ENCODE measurements at regions not wholly inside any gene's neighbourhood (a gene's known extent, or its start where the extent isn't known, plus 50 kb on each side); places are given as distances from the start of the nearest gene placed in this dataset.

DNA sequence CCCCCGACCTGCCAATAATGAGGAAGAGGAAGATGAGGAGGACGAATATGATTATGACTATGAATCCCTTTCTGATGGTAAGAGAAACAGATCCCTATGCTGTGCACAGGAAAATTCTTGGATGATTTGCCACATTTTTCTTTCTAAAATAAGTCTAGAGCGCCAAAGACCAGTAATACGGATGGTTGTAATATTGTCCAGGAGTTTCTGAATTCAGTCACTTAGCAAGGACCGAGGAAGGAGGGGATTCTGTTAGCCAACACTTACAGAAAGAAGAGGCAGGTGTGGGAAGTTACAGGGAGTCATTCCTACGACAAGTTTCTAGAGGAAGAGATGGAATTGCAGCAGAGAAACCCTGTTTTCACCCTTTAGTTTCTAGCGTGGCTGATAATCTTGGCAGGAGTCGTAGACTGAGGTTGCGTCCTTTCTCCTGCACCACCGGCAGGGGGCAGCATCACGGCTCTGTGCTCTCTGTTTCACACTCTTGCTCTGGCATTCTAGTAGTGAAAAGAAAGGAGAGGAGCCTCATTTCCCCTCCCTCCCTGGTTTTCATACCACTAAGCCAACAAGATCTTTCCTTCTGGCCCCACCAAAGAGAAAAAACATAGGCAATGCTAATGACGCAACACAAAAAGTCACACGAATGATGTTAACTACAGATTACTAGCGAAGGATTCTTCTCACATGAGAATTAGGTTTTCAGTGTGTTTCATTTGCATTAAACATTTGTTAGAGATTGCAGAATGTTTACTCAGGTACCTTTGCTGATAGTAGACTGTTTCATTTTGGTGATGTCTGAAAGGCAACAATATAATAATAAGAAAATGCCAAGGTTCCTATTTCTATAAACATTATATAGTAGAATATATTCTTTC is 82.7 kb downstream of the NOC3L start:
- no peak overlapping the region for H3K14ac ChIP-seq (ENCODE audit: insufficient read length)
- H2BK12ac ChIP-seq (ENCODE audit: low read depth, low read length): no peak overlapping the region
- TF ChIP-seq CREB1 (IDR thresholded peaks at IDR 0.05) (0 out of 2 replicates have a peak, but pooled peaks have one; percentile 24), TEAD4 (IDR thresholded peaks at IDR 0.05; ENCODE audit: low read depth, low read length) (0 out of 2 replicates have a peak, but pooled peaks have one; percentile 13), SP1 (IDR thresholded peaks at IDR 0.05; ENCODE audit: low read depth, low read length) (no peak), GABPA (IDR thresholded peaks at IDR 0.05; ENCODE audit: borderline replicate concordance, insufficient read depth, low read length) (no peak; the same call in 1 of the 2 replicates), RAD21 (IDR thresholded peaks at IDR 0.05 in 1 of 2, conservative IDR thresholded peaks at IDR 0.05 in 1 of 2; ENCODE audit: low read depth in 2 of 2, low read length in 2 of 2) (peak; percentile 75 to 79)
- TF ChIP-seq, protein P1, sequence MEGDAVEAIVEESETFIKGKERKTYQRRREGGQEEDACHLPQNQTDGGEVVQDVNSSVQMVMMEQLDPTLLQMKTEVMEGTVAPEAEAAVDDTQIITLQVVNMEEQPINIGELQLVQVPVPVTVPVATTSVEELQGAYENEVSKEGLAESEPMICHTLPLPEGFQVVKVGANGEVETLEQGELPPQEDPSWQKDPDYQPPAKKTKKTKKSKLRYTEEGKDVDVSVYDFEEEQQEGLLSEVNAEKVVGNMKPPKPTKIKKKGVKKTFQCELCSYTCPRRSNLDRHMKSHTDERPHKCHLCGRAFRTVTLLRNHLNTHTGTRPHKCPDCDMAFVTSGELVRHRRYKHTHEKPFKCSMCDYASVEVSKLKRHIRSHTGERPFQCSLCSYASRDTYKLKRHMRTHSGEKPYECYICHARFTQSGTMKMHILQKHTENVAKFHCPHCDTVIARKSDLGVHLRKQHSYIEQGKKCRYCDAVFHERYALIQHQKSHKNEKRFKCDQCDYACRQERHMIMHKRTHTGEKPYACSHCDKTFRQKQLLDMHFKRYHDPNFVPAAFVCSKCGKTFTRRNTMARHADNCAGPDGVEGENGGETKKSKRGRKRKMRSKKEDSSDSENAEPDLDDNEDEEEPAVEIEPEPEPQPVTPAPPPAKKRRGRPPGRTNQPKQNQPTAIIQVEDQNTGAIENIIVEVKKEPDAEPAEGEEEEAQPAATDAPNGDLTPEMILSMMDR (IDR thresholded peaks at IDR 0.05; ENCODE audit: control extremely low read depth in 1 of 3, insufficient read depth in 1 of 3, low read depth in 1 of 3, low read length in 3 of 3): peak; percentile 88 to 95 (median 88)
- H3K4me3 ChIP-seq (ENCODE audit: extremely low read depth in 1 of 4, insufficient read depth in 2 of 4, low read depth in 3 of 4, low read length in 4 of 4): no peak overlapping the region
- no peak overlapping the region for H3K23ac ChIP-seq (ENCODE audit: insufficient read length)
- no peaks in the 10 kb centered on the region for H3K23me2 ChIP-seq (ENCODE audit: low read depth, low read length)
- H3K36me3 ChIP-seq (ENCODE audit: control insufficient read depth in 2 of 4, insufficient read depth in 4 of 4, low read length in 3 of 4): no peaks in the 10 kb centered on the region
- H2AK5ac ChIP-seq (ENCODE audit: low read depth, low read length): no peak overlapping the region
- H3K27me3 ChIP-seq (replicated peaks in 1 of 4; ENCODE audit: control insufficient read depth in 3 of 4, extremely low read depth in 1 of 4, insufficient read depth in 3 of 4, low read length in 3 of 4): no peaks in the 10 kb centered on the region; a peak in 1 of 7 replicates
- H4K5ac ChIP-seq (ENCODE audit: insufficient read length, low read depth, low read length): no peak overlapping the region
- H3K4ac ChIP-seq (replicated peaks; ENCODE audit: insufficient read length, low read depth, low read length): no peak overlapping the region
- H3K18ac ChIP-seq (ENCODE audit: extremely low read depth, low read length): no peak overlapping the region
- H3K56ac ChIP-seq (replicated peaks; ENCODE audit: insufficient read length, low read depth, low read length): no peak overlapping the region
- FAIRE-seq (peak; percentile 97), DNase-seq (ENCODE audit: low read depth in 1 of 2, low spot score in 2 of 2) (peak; percentile 62 to 89)
- H2AFZ ChIP-seq (ENCODE audit: low read length): peak overlapping the region; percentile 93
- ChIA-PET CTCF (ENCODE audit: partially characterized antibody) (interaction anchor here (0.9 to 2.8 kb wide), 8 partner anchors 10 to 165 kb away, joined by 3 to 17 read pairs (median 4); no protein-coding TSS in a partner anchor), POLR2A (ENCODE audit: partially characterized antibody) (no interaction called here)
- H2BK20ac ChIP-seq (ENCODE audit: low read length): no peak overlapping the region
- no peaks in the 10 kb centered on the region for H3K79me1 ChIP-seq (ENCODE audit: low read depth, low read length)
- H2BK5ac ChIP-seq (ENCODE audit: low read depth, low read length): no peak overlapping the region
- H2BK15ac ChIP-seq (ENCODE audit: low read length): no peak overlapping the region
- no peaks in the 10 kb centered on the region for H3K9me3 ChIP-seq (ENCODE audit: insufficient read depth in 2 of 2, low read depth in 1 of 2, low read length in 1 of 2)
- H3K27ac ChIP-seq (ENCODE audit: low read depth, low read length): no peak overlapping the region
- H3K79me2 ChIP-seq (ENCODE audit: control insufficient read depth in 1 of 2, insufficient read depth in 2 of 2, low read length in 2 of 2): no peaks in the 10 kb centered on the region
- H3K4me2 ChIP-seq (ENCODE audit: insufficient read depth in 1 of 2, low read depth in 2 of 2, low read length in 2 of 2): no peak overlapping the region
- H4K91ac ChIP-seq (replicated peaks; ENCODE audit: insufficient read length, low read length): no peak overlapping the region
- H4K20me1 ChIP-seq (replicated peaks in 1 of 2; ENCODE audit: control insufficient read depth in 1 of 2, insufficient read depth in 2 of 2, low read length in 2 of 2): no peaks in the 10 kb centered on the region
- no peak overlapping the region for H2BK120ac ChIP-seq (replicated peaks; ENCODE audit: low read depth, low read length)
- no peak overlapping the region for H4K8ac ChIP-seq (ENCODE audit: extremely low read depth, insufficient read depth, low read length)
- 34% methylated on average over 14 of the region's 14 CpGs; no CpG with 5 or more reads in 1 of the 2 experiments for WGBS, 2 experiments (ENCODE audit: extremely low coverage in 1 of 2, insufficient coverage in 1 of 2, insufficient read length in 1 of 2, insufficient replicate concordance in 2 of 2, low coverage in 1 of 2, low lambda C conversion rate in 2 of 2, missing lambda C conversion rate in 1 of 2)
- no peak overlapping the region for H3K9ac ChIP-seq (replicated peaks in 1 of 4; ENCODE audit: extremely low read depth in 1 of 4, low read depth in 3 of 4, low read length in 3 of 4)
- H3K4me1 ChIP-seq (replicated peaks in 1 of 4; ENCODE audit: control insufficient read depth in 3 of 4, insufficient read depth in 4 of 4, low read length in 3 of 4): no peaks in the 10 kb centered on the region

All from H1 (cell line).